Mucosa of gallbladder (tissue), 1 donor: ENCODE measurements at regions not wholly inside any gene's neighbourhood (a gene's known extent, or its start where the extent isn't known, plus 50 kb on each side); places are given as distances from the start of the nearest gene placed in this dataset.
"Not testable (repeated sequence)": the region's sequence is repeated elsewhere in the genome, so short reads cannot be mapped to it uniquely, and the experiment has no call there.

Experiments
- DNase-seq: peaks from one replicate; pipeline ENCODE4 v3.0.0-alpha.2; 2020; ENCODE audit warnings: low spot score
- donor health status: DM: no; HTN: no; CAD: no.

DNA sequence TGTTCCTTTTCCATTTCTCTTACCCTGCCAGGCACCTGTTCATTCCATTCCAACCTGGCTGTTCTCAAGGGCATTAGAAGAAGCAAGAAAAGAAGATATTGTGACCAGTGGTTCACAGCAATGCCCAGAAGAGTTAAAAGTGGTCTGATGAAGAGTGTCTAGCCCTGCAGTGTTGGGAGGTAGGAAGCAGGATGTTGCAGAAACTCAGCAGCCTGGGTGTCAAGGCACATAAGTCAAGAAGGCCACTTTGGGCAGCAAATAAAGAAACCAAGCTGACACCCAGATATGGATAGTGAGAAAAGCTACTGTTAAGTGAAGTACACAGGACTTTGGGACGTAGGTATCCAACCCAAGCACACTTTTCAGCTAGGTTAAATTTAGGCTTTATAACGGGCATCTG, 199.9 kb upstream of the SATB1 start:
- no peak for DNase-seq

DNA sequence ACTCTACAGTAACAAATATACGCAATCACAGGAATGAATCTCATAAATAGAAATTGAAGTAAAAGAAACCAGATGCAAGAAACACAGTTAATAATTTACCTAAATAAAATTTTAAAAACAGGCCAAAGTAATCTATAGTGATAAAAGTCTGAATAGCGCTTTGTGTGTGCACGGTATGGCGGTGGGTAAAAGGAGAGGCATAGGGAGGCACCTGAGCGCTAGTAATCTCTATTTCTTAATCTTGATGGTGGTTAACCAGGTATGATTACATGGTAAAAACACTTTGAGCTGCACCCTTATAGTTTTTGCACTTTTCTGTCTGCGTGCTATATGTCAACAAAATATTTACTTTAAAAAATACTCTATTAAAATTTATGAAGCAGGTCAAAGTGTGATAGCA, 198.1 kb upstream of the SATB1 start:
- DNase-seq: no peak

DNA sequence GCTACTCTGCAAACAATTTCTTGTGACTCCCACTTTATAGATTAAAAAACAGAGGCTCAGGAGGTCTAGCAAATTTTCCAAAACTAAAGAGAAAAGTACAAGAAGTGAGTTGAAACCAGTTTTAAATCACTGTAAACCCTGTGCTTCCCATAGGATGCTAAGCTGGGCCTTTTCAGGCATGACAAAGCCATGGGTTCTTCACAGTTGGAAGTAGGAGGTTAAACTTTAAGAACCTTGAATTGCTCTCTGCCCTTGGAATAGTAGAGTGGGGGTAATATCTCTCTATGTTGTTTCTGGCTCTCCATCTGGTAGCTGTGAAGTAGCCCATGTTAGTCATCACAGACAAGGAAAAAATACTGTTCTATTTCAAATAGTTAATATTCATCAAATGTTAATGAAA, 193.6 kb upstream of the SATB1 start:
- DNase-seq: no peak

DNA sequence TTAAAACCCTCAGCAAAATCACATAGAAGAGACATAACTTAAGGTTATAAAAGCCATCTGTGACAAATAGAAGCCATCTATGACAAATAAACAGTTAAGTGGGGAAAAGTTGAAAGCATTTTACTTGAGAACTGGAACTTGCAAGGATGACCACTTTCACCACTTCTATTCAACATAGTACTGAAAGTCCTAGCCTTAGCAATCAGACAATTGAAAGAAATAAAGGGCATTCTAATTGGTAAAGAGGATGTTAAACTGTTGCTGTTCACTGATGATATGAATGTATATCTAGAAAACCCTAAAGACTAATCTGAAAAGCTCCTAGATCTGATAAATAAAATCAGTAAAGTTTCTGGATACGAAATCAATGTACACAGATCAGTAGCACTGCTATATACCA, 186.9 kb upstream of the SATB1 start:
- no peak for DNase-seq

DNA sequence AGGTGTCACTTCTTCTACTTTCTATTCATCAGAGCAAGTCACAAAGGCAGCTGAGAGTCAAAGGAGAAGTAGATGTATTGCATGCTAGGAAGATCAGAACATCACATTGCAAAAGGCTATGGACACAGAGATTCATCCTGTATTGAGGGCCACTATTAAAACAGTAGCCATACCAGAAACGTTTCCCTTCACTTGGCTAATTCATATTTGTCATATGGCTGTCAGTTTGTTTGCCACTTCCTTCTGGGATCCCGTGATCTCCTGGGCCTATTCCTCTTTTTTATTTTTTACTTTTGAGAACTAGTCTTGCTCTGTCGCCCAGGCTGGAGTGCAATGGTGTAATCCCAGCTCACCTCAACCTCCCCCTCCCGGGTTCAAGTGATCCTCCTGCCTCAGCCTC, 184.0 kb upstream of the SATB1 start:
- DNase-seq: no peak

DNA sequence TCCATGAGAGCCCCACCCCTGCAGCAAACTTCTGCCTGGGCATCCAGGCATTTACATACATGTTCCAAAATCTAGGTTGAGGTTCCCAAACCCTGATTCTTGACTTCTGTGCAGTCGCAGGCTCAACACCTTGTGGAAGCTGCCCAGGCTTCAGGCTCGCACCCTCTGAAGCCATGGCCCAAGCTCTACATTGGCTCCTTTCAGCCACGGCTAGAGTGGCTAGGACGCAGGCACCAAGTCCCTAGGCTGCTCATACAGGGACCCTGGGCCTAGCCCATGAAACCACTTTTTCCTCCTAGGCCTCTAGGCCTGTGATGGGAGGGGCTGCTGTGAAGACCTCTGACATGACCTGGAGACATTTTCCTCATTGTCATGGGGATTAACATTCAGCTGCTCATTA, 172.8 kb upstream of the SATB1 start:
- DNase-seq: no peak

DNA sequence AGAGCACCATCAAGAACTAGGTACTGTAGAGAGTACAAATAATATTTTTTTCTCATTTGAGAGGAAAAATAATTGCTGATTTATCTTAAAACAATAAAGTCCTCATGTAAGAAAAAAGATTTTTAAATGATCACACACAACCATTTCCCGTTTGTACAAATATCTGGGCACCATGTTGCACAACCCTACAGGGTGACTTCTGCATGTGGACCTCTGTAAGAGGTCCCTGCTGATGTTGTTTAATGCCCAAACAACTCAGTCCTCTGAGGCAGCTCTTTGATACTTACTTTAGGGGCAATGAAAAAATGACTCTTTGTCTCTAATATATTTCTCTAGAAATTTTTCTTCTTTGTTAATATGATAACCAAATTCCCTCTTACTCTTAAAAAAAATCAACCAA, 168.1 kb upstream of the SATB1 start:
- no peak for DNase-seq

DNA sequence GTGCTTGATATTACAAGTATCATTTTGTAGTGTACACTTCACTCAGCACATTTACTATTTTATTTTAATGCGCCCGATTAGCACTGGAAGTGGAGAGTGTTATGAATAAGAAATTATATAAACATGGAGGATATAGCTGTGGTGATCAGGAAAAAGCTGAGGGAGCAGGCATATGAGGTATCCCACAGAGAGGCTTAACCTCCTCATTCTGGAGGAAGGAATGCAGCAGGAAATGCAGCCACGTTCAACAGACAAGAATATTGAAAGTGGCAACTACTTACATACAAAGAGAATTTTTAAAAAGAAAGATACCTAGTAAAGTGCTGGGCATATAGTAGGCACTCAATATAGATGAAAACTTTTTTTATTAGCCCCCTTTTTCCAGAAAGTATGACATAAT, 166.0 kb upstream of the SATB1 start:
- DNase-seq: no peak

DNA sequence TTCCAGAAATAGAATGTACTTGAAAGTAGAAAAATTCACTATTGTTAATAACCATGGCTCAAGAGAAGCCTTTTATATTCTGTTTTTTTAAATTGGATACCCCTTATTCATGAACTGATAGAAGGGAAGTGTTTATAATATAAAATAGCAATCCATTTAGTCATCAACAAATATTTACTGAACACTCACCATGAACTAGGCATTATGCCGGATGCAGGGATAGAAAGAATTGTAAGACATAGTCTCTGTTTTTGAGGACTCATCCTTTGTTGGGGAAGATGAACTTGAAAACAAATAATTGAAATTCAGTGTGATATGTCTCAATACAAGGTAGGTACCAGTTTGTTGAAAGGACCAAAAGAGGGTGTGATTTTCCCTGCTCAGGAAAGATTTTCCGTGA, 160.9 kb upstream of the SATB1 start:
- no peak for DNase-seq

DNA sequence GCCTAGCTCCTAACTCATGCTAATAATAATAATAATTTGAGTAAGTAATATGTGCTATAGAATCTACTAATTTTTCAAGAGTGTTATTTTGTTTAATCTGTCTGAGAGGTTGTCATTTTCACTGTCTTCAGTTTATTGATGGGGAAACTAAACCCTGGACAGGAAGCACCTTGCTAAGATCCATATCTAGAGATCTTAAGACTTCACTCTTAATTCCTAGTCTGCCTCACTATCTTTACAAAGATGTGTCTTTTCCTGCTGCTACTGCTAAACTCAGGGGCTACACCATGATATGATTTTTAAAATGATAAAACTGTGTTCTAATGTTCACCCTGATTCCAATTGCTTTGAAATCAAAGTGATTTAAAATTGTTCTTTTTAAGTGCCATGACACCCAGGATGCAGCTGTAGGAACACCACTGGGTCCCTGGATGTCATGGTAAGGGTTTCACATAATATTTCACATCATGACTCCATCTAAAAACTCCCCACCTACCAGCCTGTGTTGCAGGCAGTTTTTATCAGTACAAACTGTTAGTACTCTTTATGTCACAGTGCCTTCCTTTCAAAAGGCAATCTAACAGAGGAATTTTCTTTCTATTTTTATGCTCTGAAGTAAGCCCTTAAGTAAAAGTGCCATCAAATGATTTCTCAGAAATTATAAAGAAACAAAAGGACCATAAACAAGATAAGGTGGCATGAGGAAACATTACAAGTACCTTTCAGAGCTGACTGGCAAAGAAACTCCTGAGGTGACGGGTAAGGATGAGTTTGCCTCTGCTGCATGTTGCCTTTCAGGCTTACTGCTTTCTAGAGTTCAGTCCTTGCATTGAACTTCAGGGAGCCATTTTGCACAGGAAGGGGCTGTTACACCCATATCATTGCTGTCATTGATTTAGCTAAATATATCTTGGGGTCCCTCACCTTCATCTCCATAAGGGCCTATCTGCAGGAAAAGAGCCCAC, 160.1 kb upstream of the SATB1 start:
- no peak for DNase-seq

DNA sequence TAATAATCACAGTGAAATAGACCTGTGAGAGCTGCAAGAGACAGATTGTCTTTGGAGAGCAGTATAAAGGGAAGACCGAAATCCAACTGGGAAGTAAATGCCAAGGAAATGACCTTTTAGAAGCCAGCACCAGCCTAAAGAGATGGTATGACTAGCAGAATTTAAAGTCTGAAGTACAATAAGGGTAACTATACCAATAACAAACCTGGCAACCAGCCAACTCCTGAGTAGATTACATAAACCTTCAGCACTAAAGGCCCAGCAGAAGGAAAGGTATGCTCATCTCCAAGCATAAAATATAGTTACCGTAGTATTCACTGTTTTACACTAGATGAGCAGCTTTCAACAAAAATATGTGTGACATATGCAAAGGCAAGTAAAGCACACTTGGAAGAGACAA, 155.1 kb upstream of the SATB1 start:
- peak; percentile 40 for DNase-seq

DNA sequence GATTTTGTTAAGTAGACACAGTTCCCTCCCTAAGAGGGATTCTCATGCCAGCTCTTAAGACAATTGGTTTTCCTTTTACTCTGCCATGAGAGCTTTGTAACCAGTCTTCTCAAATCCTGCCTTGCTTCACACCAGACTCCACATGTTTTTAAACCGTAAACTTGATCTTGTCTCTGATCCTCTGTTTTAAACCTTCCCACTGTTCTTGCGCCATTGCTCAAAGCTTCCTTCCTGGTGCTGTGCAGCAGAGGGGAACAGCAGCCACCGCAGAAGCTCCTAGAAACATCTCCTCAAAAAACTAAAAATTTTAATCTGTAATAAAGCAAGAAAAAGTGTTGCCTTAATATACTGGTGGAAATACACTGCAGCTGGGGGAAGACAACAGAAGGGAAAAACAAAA, 154.5 kb upstream of the SATB1 start:
- DNase-seq: no peak

DNA sequence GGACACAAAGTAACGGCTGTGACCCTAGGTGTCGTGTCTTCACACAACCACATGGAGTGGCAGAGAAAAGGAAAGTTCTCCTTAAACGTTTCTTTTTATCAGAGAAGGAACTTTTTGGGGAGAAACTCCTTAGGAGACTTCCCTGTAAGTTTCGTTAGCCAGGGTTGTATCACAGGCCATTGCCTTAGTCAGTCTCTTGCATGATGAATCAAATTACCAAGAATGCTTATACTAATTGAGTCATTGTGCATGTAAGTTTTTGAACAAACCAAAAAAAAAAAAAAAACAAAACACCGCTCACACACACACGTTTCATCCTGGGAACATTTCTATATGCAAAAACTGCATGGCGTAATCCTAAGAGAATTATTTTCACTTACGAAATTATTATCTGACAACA, 150.4 kb upstream of the SATB1 start:
- no peak for DNase-seq

DNA sequence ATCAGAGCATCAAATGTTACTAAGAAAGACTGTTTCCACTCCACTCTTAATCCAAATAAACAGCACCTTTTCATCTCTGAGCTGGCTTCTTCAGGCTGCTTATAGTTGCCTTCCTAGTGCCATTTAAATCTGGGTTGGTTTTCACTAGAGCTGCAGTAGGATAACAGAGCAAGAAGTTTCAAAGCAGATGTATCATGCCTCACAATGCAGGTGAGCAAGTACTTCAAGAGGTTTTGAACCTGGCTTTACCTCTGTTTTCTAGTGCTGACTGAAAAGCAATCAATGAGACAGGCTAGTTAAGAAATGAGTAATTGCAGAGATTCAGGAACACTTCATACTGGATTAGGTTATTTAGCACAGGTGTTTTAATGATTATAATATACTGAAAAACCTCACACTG, 147.7 kb upstream of the SATB1 start:
- no peak for DNase-seq

DNA sequence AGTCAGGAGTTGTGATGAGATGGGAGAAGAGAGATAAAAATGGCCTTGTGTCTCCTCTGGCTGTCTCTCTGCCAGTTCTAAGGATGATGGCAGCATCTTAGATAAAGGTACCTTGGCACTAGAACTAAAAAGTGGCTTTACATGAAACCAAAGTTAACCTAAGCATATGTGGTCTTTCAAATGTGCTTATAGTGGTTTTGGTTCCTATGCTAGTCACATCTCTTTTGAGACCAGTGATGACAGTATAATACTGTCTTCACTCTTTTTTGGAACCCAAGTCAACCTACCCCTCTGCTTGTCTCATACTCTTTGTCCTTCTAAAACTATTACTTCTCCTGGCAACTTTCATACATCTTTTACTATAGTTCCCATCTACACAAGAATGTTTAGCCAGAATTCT, 142.2 kb upstream of the SATB1 start:
- no peak for DNase-seq

DNA sequence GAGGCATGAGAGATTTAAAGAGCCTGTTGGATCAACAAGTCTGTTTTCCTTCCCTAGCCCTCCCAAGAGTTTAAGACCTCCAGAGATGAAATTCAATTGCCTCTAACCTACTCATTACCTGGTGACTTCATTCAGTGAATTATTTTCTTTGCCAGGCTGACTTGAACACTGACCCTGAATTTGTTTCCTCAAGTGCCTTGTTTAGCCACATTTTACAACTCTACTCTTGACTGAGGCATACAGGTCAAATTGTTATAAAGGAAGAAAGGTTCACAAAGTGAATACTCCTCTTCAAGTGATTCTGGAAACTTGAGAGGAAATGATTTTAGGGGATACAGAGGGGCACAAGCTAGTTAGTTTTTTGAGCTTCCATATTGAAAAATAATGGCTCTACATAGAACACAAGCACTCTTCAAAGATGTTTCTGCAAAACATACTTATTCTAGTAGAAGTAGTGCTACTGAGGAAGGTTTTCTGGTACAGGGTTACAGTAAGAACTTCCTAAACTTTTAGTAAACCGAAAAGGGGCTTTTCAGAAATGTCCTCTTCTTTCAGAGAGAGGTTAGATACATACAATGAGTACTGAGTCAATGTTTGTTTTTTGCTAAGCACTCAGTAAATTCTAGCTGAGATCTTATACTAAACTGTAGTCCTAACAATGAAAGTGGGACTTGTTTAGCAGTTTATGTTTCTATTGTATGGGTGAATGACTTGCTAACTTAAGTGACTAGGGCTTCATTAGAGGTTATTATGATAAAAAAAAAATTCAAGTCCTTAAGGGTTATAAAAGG, 137.4 kb upstream of the SATB1 start:
- DNase-seq: no peak

DNA sequence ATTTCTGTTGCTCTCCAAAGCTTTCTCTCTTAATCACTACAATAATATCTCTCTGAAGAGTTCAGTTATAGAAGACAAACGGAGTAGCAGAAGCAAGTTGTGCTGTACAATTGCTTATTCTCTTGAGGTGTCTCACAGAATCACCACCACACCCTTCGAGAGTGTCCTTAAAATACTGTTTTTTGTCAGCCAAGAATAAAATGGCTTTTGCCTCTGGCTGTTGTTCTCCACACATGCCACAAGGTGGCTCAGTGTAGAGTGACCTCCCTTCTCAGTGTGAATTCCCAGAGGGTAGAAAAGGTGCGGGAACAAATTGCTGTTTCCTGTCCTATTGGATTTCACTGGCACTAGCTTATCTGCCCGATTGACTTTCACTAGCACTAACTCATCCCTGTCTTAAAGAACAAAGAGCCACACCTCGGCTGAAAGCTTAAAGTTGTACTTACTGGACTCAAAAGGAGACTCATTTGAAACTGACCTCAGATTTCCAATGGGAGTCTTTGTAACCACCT, 134.2 kb upstream of the SATB1 start:
- DNase-seq: peak; percentile 29

DNA sequence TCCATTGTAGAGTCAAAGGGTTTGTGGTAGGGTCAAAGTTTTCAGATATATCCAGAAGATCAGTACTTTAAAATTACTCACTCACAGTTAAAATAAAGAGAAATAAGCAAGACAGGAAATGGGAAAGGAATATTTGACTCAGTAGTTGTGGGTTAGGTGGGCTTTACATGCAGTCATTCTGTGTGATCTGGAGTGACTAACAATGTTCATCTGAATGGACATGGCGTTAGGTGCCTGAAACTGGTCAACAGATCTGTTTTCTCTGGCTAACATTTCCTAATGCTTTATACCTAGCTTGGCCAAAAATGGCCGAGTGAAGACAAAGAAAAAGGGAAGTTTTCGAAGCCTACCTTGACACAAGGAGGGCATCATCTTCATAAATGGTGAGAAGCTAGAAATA, 133.4 kb upstream of the SATB1 start:
- no peak for DNase-seq

DNA sequence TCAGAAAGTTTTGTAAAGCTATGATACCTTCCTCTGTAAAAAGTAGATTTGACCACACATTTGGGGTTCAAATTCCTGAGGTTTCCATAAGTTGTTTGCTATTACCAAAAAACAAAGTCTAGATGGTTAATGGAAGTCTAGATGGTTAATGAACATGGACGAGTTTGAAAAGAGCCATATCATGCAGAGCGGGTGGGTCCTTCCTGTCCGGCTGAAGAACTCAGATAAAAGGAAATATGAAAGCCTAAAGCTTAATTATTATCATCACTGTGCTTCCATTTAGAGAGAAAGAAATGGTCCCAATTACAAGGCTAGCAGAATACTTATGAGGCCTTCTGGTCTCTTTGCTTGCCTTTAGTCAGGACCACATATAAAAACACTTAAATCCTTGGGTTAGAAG, 132.1 kb upstream of the SATB1 start:
- DNase-seq: no peak

DNA sequence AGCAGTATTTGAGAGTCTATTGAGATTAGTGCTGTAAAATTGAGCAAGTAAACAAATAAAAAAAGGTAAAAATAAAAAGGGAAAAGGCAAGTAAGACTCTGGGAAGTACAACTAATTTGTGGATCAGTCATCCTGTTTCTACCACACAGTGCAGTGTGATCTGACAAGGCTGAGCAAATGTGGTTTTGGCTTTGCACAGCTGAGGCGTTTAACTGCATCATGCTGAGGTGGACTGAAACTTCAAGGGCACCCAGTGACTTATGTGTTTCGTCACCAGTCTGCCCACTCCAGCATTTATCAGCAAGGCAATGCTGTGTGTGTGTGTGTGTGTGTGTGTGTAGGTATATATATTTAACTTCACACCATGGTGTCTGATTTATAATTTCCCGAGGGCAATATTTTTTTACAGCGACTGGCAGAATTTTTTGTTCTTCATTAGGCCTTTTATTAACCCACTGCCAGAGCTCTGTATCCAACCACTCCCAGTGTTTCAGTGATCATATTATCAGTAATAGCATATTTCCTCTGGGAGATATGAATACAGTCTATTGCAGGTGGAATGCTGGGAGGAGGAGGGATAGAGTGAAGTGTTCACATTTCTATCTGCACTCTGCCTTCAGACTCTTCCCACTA, 131.5 kb upstream of the SATB1 start:
- no peak for DNase-seq

DNA sequence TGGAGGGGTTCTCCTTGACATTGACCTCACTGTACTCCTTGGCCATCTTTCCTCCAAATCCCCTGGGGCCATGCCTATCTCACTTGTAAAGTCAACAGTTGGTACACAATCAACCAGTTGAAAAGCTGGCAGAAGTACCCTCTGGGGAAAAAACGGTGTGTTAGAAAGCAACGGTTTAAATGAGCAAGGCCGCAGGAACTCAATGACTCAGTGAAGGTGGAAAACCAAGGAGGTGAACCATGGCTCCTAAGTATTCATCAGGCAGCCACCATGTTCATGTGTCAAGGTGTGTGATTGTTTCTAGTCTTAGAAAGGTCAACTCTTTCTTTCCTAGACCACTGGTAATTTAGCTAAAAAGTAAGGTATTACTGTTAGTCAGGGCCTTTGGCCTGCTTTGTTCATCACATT, 130.9 kb upstream of the SATB1 start:
- no peak for DNase-seq

DNA sequence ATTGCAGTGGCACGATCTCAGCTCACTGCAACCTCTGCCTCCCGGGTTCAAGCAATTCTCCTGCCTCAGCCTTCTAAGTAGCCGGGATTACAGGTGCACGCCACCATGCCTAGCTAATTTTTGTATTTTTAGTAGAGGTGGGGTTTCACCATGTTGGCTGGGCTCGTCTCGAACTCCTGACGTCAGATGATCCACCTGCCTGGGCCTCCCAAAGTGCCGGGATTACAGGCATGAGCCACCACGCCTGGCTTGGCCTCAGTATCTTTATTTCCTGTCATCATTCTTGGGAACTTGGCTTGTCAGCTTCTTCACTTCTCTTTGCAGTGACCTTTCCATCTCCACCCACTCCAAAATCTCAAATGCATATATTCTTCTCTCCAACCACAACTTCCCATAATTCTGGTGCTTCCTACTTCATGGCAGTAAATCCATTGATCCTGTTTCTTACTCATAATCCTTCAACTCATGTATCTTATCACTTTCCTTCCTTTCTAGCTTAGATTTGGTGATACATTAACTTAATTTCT, 127.5 kb upstream of the SATB1 start:
- not testable (repeated sequence) for DNase-seq
